ENCODE measurements at regions not wholly inside any gene's neighbourhood (a gene's known extent, or its start where the extent isn't known, plus 50 kb on each side); places are given as distances from the start of the nearest gene placed in this dataset.

DNA sequence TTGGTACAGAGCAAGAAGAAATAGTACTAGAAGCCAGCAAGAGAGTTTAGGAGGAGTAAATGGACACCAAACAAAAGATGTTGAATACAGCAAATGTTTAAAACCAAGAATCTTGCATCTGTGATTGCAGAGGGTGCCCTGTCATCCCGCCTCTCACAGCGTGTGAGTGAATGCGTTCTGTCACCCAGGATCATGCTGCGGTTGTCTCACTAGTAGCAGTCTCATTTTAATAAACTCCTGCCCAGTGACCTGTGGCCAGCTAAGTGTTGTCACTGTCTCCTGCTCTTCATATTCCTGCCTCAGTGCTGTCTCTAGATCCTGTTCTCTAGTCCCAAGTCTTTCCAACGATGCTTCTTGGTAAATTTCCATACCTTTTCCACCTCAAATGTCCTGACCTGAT is 584.6 kb downstream of the MCTP2 start:
- H3K23ac ChIP-seq (ENCODE audit: low read length), result no peak overlapping the region
- WGBS (ENCODE audit: extremely low coverage, insufficient coverage, insufficient read length), result no CpG with 5 or more reads among the region's 5 CpGs

DNA sequence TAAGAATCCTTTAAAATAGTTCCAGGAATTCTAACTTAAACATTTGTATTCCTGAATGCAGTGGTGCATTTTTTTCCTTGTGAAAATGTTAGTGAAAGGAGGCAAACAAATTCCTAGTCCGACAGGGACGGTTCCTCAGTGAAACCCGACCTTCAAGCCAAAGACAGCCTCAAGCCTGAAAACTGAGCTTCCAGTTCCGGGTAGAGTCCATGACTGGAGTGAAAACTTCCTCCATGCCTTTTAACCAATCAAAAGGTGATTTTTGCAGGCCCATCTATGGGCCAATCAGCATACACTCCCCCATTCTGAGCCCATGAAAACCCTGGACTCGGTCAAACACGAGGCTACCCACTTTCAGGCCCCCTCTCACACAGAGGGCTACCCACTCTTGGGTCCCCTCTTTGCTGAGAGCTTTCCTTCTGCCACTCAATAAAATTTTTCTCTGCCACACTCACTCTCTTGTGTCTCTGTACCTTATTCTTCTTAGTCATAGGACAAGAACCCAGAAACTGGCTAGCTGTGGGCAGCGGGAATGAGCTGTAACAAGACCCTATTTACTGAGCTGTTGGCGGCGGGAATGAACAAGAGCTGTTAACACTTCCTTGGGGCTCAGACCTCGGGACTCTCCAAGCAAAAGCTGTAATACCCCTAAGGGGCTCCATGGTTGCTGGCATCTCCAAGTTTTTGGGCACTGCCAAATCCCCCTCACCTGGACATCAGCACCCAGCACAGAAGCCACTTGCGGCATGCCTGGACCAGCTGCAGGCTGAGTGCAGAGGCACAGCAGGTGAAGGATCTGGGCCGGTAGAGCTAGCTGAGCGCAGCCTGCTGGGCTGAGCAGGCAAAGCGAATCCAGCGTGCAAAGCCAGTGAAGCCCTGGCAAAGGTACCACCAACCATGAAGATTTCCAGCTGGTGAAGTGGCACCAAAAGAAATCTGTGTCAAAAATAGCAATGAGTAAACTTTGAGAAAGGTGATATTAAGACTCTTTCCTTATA is 598.8 kb downstream of the MCTP2 start:
- no peaks in the 10 kb centered on the region for H3K36me3 ChIP-seq (ENCODE audit: control insufficient read depth in 1 of 2, insufficient read depth in 2 of 2, low read length in 2 of 2)
- H4K8ac ChIP-seq (ENCODE audit: low read depth, low read length), result peak overlapping the region; percentile 61
- peak overlapping the region; percentile 75 for H3K14ac ChIP-seq (ENCODE audit: low read length)
- H3K4ac ChIP-seq (ENCODE audit: low read depth, low read length), result no peak overlapping the region
- H3K4me3 ChIP-seq (ENCODE audit: low read depth, low read length), result no peak overlapping the region
- H3K79me1 ChIP-seq (ENCODE audit: low read length), result peaks cover 20% of the 10 kb centered on the region
- no peaks in the 10 kb centered on the region for H3K27me3 ChIP-seq (ENCODE audit: insufficient read depth, low read length)
- no peak overlapping the region for H3K27ac ChIP-seq (ENCODE audit: low read depth, low read length)
- DNase-seq, result no peak
- no CpG with 5 or more reads among the region's 15 CpGs for WGBS (ENCODE audit: extremely low coverage, insufficient coverage, insufficient read length)
- H3K9ac ChIP-seq (ENCODE audit: low read length), result no peak overlapping the region
- H3K4me2 ChIP-seq (ENCODE audit: low read length), result no peak overlapping the region
- no peak overlapping the region for H2AFZ ChIP-seq (ENCODE audit: insufficient read depth, low read length, poor library complexity)
- peak overlapping the region; percentile 46 for H2BK5ac ChIP-seq (ENCODE audit: low read depth, low read length, poor library complexity)
- H2BK120ac ChIP-seq (ENCODE audit: insufficient read depth, low read length, poor library complexity), result peak overlapping the region; percentile 58
- H3K4me1 ChIP-seq (ENCODE audit: control insufficient read depth in 1 of 2, insufficient read depth in 2 of 2, low read length in 2 of 2), result peaks cover 4 to 6% of the 10 kb centered on the region in 2 experiments
- no peak overlapping the region for H4K12ac ChIP-seq (ENCODE audit: low read depth, low read length)
- H3K18ac ChIP-seq (ENCODE audit: low read length), result peak overlapping the region; percentile 83
- no peak overlapping the region for H3K23ac ChIP-seq (ENCODE audit: low read length)
- peak overlapping the region; percentile 96 for H2AK5ac ChIP-seq (ENCODE audit: low read length)
- no peaks in the 10 kb centered on the region for H3K79me2 ChIP-seq (ENCODE audit: control insufficient read depth, insufficient read depth, low read length, poor library complexity)
- H3K9me3 ChIP-seq (ENCODE audit: insufficient read depth, low read depth, low read length), result peaks cover 7% of the 10 kb centered on the region
- peak overlapping the region; percentile 92 for H2BK12ac ChIP-seq (ENCODE audit: low read length)
- H4K91ac ChIP-seq (ENCODE audit: low read depth, low read length), result peak overlapping the region; percentile 45

More for the DNA sequence above, 584.6 kb downstream of the MCTP2 start:
- DNase-seq, result no peak
- no peak overlapping the region for H2BK5ac ChIP-seq (ENCODE audit: low read depth, low read length, poor library complexity)
- H3K9ac ChIP-seq (ENCODE audit: low read length), result no peak overlapping the region
- H3K4ac ChIP-seq (ENCODE audit: low read depth, low read length), result no peak overlapping the region
- H4K12ac ChIP-seq (ENCODE audit: low read depth, low read length), result no peak overlapping the region
- no peaks in the 10 kb centered on the region for H3K9me3 ChIP-seq (ENCODE audit: insufficient read depth, low read depth, low read length)
- no peak overlapping the region for H3K27ac ChIP-seq (ENCODE audit: low read depth, low read length)
- no peaks in the 10 kb centered on the region for H3K27me3 ChIP-seq (ENCODE audit: insufficient read depth, low read length)
- H2AFZ ChIP-seq (ENCODE audit: insufficient read depth, low read length, poor library complexity), result no peak overlapping the region
- no peak overlapping the region for H2BK120ac ChIP-seq (ENCODE audit: insufficient read depth, low read length, poor library complexity)
- no peak overlapping the region for H4K8ac ChIP-seq (ENCODE audit: low read depth, low read length)
- no peak overlapping the region for H3K4me3 ChIP-seq (ENCODE audit: low read depth, low read length)
- no peak overlapping the region for H2BK12ac ChIP-seq (ENCODE audit: low read length)
- no peak overlapping the region for H3K14ac ChIP-seq (ENCODE audit: low read length)
- H3K4me2 ChIP-seq (ENCODE audit: low read length), result no peak overlapping the region
- no peak overlapping the region for H4K91ac ChIP-seq (ENCODE audit: low read depth, low read length)
- no peaks in the 10 kb centered on the region for H3K79me1 ChIP-seq (ENCODE audit: low read length)
- H3K18ac ChIP-seq (ENCODE audit: low read length), result no peak overlapping the region
- no peaks in the 10 kb centered on the region for H3K4me1 ChIP-seq (ENCODE audit: control insufficient read depth in 1 of 2, insufficient read depth in 2 of 2, low read length in 2 of 2)
- no peak overlapping the region for H2AK5ac ChIP-seq (ENCODE audit: low read length)
- no peaks in the 10 kb centered on the region for H3K36me3 ChIP-seq (ENCODE audit: control insufficient read depth in 1 of 2, insufficient read depth in 2 of 2, low read length in 2 of 2)
- H3K79me2 ChIP-seq (ENCODE audit: control insufficient read depth, insufficient read depth, low read length, poor library complexity), result no peaks in the 10 kb centered on the region

DNA sequence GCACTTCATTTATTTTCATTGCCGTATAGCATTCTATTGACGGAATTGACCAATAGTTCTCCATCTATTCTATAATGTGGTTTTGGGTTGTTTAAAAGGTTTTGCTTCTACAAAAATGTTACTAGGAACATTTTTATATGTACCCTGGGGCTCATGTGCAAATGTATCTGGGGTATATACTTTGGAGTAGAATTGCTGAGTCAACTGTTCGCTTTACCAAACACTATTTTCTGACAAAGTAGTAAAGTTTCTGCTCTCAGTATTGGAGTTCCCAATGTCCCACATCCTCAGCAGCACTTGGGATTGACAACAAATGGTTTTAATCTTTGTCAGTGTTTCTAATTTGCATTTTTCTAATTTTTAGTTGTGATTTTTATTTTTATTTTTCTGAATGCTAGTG is 602.6 kb downstream of the MCTP2 start:
- no peak overlapping the region for H3K18ac ChIP-seq (ENCODE audit: low read length)
- peaks cover 7% of the 10 kb centered on the region for H3K9me3 ChIP-seq (ENCODE audit: insufficient read depth, low read depth, low read length)
- H3K36me3 ChIP-seq (ENCODE audit: control insufficient read depth in 1 of 2, insufficient read depth in 2 of 2, low read length in 2 of 2), result no peaks in the 10 kb centered on the region
- H3K23ac ChIP-seq (ENCODE audit: low read length), result no peak overlapping the region
- no peak overlapping the region for H3K9ac ChIP-seq (ENCODE audit: low read length)
- H2AFZ ChIP-seq (ENCODE audit: insufficient read depth, low read length, poor library complexity), result no peak overlapping the region
- no peaks in the 10 kb centered on the region for H3K79me2 ChIP-seq (ENCODE audit: control insufficient read depth, insufficient read depth, low read length, poor library complexity)
- H2BK12ac ChIP-seq (ENCODE audit: low read length), result no peak overlapping the region
- no peak overlapping the region for H4K8ac ChIP-seq (ENCODE audit: low read depth, low read length)
- no peak for DNase-seq
- no peak overlapping the region for H2BK120ac ChIP-seq (ENCODE audit: insufficient read depth, low read length, poor library complexity)
- peaks cover 5 to 6% of the 10 kb centered on the region in 2 experiments for H3K4me1 ChIP-seq (ENCODE audit: control insufficient read depth in 1 of 2, insufficient read depth in 2 of 2, low read length in 2 of 2)
- H3K27ac ChIP-seq (ENCODE audit: low read depth, low read length), result peak overlapping the region; percentile 89
- no peak overlapping the region for H3K4me3 ChIP-seq (ENCODE audit: low read depth, low read length)
- WGBS (ENCODE audit: extremely low coverage, insufficient coverage, insufficient read length), result no CpG with 5 or more reads among the region's 3 CpGs
- no peak overlapping the region for H2AK5ac ChIP-seq (ENCODE audit: low read length)
- peaks cover 21% of the 10 kb centered on the region for H3K79me1 ChIP-seq (ENCODE audit: low read length)
- no peak overlapping the region for H3K4me2 ChIP-seq (ENCODE audit: low read length)
- H2BK5ac ChIP-seq (ENCODE audit: low read depth, low read length, poor library complexity), result no peak overlapping the region
- H3K27me3 ChIP-seq (ENCODE audit: insufficient read depth, low read length), result no peaks in the 10 kb centered on the region
- H4K91ac ChIP-seq (ENCODE audit: low read depth, low read length), result no peak overlapping the region
- H4K12ac ChIP-seq (ENCODE audit: low read depth, low read length), result no peak overlapping the region
- no peak overlapping the region for H3K14ac ChIP-seq (ENCODE audit: low read length)
- H3K4ac ChIP-seq (ENCODE audit: low read depth, low read length), result no peak overlapping the region

DNA sequence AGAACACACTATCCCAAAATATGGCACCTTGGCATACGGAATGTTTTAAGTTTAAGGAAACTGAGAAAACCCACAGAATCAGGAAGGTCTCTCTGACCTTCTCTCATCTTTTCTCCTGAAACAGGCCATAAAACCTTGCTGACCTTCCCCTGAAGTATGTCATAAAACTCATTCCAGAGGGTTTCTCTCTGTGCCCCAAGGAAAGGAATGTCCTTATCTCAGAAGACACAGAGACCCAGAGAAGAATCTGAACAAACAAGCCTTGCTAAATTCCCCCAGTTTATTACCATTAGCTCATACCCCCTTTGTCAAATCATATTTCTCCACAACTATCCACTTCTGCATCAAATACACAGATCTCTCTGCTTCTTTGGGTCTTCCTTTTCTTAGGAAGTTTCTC is 603.1 kb downstream of the MCTP2 start:
- Histone ChIP-seq H2BK120ac (ENCODE audit: insufficient read depth, low read length, poor library complexity) (no peak overlapping the region), H2BK12ac (ENCODE audit: low read length) (no peak overlapping the region), H3K27ac (ENCODE audit: low read depth, low read length) (peak overlapping the region; percentile 89), H4K12ac (ENCODE audit: low read depth, low read length) (no peak overlapping the region), H3K4me3 (ENCODE audit: low read depth, low read length) (no peak overlapping the region), H3K36me3 (ENCODE audit: control insufficient read depth in 1 of 2, insufficient read depth in 2 of 2, low read length in 2 of 2) (no peaks in the 10 kb centered on the region), H3K9ac (ENCODE audit: low read length) (no peak overlapping the region), H2BK5ac (ENCODE audit: low read depth, low read length, poor library complexity) (no peak overlapping the region), H3K4me1 (ENCODE audit: control insufficient read depth in 1 of 2, insufficient read depth in 2 of 2, low read length in 2 of 2) (peaks cover 5 to 6% of the 10 kb centered on the region in 2 experiments), H3K27me3 (ENCODE audit: insufficient read depth, low read length) (no peaks in the 10 kb centered on the region), H3K9me3 (ENCODE audit: insufficient read depth, low read depth, low read length) (peaks cover 7% of the 10 kb centered on the region), H4K8ac (ENCODE audit: low read depth, low read length) (no peak overlapping the region), H2AK5ac (ENCODE audit: low read length) (no peak overlapping the region), H4K91ac (ENCODE audit: low read depth, low read length) (no peak overlapping the region), H3K4ac (ENCODE audit: low read depth, low read length) (no peak overlapping the region), H3K79me2 (ENCODE audit: control insufficient read depth, insufficient read depth, low read length, poor library complexity) (no peaks in the 10 kb centered on the region), H2AFZ (ENCODE audit: insufficient read depth, low read length, poor library complexity) (no peak overlapping the region), H3K23ac (ENCODE audit: low read length) (no peak overlapping the region), H3K18ac (ENCODE audit: low read length) (no peak overlapping the region), H3K14ac (ENCODE audit: low read length) (no peak overlapping the region), H3K4me2 (ENCODE audit: low read length) (no peak overlapping the region), H3K79me1 (ENCODE audit: low read length) (peaks cover 21% of the 10 kb centered on the region)
- peak; percentile 46 to 90 for DNase-seq
- WGBS (ENCODE audit: extremely low coverage, insufficient coverage, insufficient read length), result no CpG with 5 or more reads among the region's 1 CpG

All from trophoblast cell (in vitro differentiated cells and primary cell).